Type B pancreatic cell (in vitro differentiated cells): ENCODE measurements at regions not wholly inside any gene's neighbourhood (a gene's known extent, or its start where the extent isn't known, plus 50 kb on each side); places are given as distances from the start of the nearest gene placed in this dataset.

Source experiments
- DNase-seq: peaks from one replicate; pipeline ENCODE4 v3.0.0; 2021; ENCODE audit warnings: mixed read lengths; ENCODE audit not compliant: unreplicated experiment; ENCODE audit errors: extremely low spot score
- H3K27ac Mint-ChIP-seq: 2 replicates; pipeline ENCODE4 v1.8.0; 2021; ENCODE audit warnings: mild to moderate bottlenecking, mixed read lengths
- H3K27me3 Mint-ChIP-seq: 2 replicates; pipeline ENCODE4 v1.8.0; 2021; ENCODE audit warnings: mixed read lengths
- H3K36me3 Mint-ChIP-seq: 2 replicates; pipeline ENCODE4 v1.8.0; 2021; ENCODE audit warnings: mixed read lengths
- H3K4me1 Mint-ChIP-seq: one replicate; pipeline ENCODE4 v1.8.0; 2021; ENCODE audit warnings: mixed read lengths; ENCODE audit not compliant: unreplicated experiment
- H3K4me3 Mint-ChIP-seq: 2 replicates; pipeline ENCODE4 v1.8.0; 2021; ENCODE audit warnings: mild to moderate bottlenecking, mixed read lengths
- H3K9me3 Mint-ChIP-seq: 2 replicates; pipeline ENCODE4 v1.8.0; 2021; ENCODE audit warnings: mixed read lengths
- TF ChIP-seq, protein P1 (sequence below): fragments of 200-600 bp; sonication (generic); conservative IDR thresholded peaks from 2 replicates; pipeline ENCODE4 v1.5.0; 2021; ENCODE audit warnings: antibody characterized with exemption, mild to moderate bottlenecking

DNA sequence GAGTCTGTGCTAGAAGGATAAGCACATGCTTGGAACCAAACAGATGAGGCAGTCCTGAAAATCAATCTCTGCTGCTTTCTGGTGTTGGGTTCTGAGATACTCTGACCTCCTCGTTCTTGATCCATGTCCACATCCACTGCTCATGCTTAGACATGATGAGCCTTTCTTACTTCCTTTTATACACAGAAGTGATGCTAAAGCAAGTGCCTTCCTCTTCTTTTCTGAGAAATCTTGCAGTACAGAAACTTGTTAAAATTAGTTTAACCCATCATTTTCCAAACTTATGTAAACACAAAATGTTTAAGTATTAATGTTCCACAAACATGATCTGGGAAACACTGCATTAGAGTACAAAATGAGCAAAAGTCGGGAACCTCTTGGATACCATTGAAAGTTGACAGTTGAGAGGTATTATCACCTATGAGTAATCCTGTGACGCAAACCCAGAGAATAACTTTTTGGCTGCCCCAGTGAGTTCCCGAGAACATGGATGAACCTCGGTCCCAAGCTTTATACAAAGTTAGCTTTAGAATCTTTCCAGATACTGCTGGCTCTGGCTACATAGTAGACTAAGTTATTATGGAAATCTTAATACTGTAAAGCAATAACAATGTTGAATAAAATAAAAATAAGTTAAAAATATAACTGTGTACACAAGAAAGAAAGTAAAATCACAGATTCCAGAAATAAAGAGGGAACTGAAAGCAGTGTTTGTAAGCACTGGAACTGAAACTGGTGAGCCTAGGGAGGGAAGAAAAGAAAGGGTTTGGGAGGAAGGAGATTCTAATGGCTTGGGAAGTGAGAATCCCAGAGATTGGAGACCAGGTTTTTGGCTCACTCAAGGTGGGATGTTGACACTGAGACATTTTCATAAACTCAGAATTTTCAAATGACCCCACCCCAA lies 429.3 kb upstream of the RUNX1 start:
- no peaks in the 10 kb centered on the region for H3K9me3 Mint-ChIP-seq
- H3K27me3 Mint-ChIP-seq: peaks cover 5% of the 10 kb centered on the region
- H3K4me3 Mint-ChIP-seq: no peak overlapping the region
- no peaks in the 10 kb centered on the region for H3K36me3 Mint-ChIP-seq
- peaks cover 5% of the 10 kb centered on the region for H3K4me1 Mint-ChIP-seq
- TF ChIP-seq, protein P1, sequence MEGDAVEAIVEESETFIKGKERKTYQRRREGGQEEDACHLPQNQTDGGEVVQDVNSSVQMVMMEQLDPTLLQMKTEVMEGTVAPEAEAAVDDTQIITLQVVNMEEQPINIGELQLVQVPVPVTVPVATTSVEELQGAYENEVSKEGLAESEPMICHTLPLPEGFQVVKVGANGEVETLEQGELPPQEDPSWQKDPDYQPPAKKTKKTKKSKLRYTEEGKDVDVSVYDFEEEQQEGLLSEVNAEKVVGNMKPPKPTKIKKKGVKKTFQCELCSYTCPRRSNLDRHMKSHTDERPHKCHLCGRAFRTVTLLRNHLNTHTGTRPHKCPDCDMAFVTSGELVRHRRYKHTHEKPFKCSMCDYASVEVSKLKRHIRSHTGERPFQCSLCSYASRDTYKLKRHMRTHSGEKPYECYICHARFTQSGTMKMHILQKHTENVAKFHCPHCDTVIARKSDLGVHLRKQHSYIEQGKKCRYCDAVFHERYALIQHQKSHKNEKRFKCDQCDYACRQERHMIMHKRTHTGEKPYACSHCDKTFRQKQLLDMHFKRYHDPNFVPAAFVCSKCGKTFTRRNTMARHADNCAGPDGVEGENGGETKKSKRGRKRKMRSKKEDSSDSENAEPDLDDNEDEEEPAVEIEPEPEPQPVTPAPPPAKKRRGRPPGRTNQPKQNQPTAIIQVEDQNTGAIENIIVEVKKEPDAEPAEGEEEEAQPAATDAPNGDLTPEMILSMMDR: no peak
- H3K27ac Mint-ChIP-seq: no peak overlapping the region
- no peak for DNase-seq

DNA sequence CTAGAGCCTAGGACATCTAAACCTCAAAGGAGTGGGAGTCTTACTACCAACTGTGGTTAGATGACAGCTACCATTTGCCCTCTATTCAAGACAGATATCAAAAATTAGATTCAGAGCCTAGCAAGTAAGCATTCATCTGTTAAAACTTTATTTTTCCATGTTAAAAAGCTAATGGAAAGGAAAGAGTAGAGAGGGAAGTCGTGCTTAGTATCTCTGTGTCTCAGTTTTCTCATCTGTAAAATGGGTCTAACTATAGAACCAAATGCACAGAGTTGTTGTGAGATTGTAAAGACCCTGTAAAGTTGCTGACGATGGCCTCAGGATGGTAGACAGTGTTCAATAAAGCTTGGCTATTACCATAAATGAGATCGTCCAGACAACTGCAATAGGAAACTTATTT lies 428.5 kb upstream of the RUNX1 start:
- H3K27ac Mint-ChIP-seq: no peak overlapping the region
- H3K36me3 Mint-ChIP-seq: no peaks in the 10 kb centered on the region
- no peak overlapping the region for H3K4me3 Mint-ChIP-seq
- TF ChIP-seq, protein P1: no peak
- peaks cover 5% of the 10 kb centered on the region for H3K4me1 Mint-ChIP-seq
- no peaks in the 10 kb centered on the region for H3K9me3 Mint-ChIP-seq
- no peak for DNase-seq
- peaks cover 10% of the 10 kb centered on the region for H3K27me3 Mint-ChIP-seq

DNA sequence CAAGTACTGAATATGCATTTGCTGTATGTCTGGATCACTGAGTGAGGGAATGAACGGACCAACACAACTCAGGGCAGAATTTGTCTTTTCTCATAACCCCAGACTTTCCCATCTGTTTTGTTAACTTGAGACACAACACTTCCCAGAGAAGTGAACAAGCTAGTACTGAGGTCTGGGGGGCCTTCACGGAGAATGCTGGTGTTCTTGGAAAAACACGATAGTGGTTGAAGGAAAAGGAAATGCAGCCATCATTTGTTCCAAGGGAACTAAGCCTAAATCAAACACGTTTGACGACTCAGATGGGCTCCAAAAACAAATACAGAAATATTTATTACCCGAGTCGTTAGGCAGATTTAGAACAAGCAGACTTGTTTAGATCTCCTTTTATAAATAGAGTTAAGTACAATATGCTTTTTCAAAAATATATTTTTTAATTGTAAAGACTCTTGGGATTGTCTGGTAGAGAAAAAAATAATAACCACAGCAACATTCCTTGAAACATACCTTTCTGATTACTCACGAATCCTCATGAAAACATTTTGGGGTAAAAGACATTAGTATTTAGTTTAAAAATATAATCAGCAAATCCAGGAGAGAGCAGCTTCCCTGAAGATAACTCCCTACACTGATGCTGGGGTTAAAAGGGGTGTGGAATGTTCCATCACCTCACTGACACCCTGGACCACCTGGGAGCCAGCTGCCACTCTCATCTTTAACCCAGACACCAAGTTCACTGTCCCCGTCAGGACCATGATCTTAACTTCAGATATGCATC lies 427.7 kb upstream of the RUNX1 start:
- TF ChIP-seq, protein P1: no peak
- no peak overlapping the region for H3K4me3 Mint-ChIP-seq
- no peak overlapping the region for H3K27ac Mint-ChIP-seq
- H3K9me3 Mint-ChIP-seq: no peaks in the 10 kb centered on the region
- H3K36me3 Mint-ChIP-seq: no peaks in the 10 kb centered on the region
- H3K4me1 Mint-ChIP-seq: peaks cover 5% of the 10 kb centered on the region
- H3K27me3 Mint-ChIP-seq: peaks cover 6% of the 10 kb centered on the region
- DNase-seq: no peak

DNA sequence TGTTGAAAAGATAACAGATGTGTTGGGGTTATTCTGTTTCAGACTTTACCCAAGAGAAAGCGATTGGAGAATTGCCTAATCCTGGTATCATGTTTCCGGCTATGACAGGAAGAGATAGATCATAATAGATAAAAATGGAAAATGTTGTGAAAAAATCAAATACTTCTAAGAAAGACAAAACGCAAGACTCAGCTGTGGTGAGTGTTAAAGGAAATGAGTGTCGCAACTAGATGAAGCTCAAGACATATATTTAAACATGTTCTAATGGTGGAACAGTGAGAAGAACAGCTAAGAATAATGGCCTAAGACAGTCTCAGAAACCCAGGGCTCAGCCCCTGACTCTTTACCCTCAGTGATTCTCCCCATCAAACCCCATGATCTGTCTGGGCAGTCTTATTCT lies 426.7 kb upstream of the RUNX1 start:
- H3K27ac Mint-ChIP-seq: no peak overlapping the region
- H3K36me3 Mint-ChIP-seq: no peaks in the 10 kb centered on the region
- H3K4me3 Mint-ChIP-seq: no peak overlapping the region
- H3K4me1 Mint-ChIP-seq: peaks cover 5% of the 10 kb centered on the region
- peaks cover 6% of the 10 kb centered on the region for H3K27me3 Mint-ChIP-seq
- TF ChIP-seq, protein P1: no peak
- no peak for DNase-seq
- H3K9me3 Mint-ChIP-seq: no peaks in the 10 kb centered on the region

DNA sequence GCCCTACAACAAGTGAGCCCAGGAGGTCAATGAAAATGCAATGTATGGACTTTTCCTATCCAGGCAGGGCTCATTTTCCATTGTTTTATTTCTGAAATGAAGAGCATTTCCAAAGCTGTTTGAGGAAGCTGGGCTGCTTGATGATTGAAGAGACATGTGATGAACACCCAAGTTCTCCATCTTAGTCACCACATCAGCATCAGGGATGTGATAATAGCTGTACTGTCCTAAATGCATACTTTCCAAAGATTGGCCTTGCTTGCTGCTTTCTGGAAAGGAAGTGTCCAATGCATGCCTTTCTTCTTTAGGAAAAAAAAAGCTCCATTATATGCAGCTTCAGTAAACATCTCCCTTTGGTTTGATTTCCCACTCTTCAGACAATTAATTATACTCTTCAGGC lies 425.9 kb upstream of the RUNX1 start:
- no peak for DNase-seq
- H3K4me3 Mint-ChIP-seq: no peak overlapping the region
- H3K4me1 Mint-ChIP-seq: peaks cover 10% of the 10 kb centered on the region
- peaks cover 6% of the 10 kb centered on the region for H3K27me3 Mint-ChIP-seq
- H3K9me3 Mint-ChIP-seq: no peaks in the 10 kb centered on the region
- H3K36me3 Mint-ChIP-seq: no peaks in the 10 kb centered on the region
- H3K27ac Mint-ChIP-seq: no peak overlapping the region
- TF ChIP-seq, protein P1: no peak
